Renal pelvis (tissue), 1 donor: ENCODE measurements at regions not wholly inside any gene's neighbourhood (a gene's known extent, or its start where the extent isn't known, plus 50 kb on each side); places are given as distances from the start of the nearest gene placed in this dataset.

Experiments used
- DNase-seq: peaks from one replicate; pipeline ENCODE4 v3.0.0-alpha.2; 2013

DNA sequence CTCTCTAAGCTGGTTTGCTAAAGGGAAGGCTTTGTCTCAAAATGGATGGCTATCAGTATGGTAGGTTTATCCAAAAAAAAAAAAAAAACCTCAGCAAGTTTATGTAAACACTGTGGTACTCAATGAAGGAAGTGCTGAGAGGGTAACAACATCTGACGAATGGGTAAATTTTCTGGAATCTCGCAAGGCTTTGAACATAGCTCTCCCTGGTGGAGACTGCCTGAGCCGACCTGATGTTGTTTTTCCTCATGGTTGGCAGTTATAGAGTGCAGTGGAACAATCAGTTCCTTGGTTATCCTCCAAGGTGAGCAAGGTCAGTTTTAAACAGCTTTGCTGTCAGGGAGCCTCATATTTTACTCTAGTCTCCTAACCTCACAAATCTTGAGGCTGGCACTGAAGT, 94.6 kb downstream of the ZPLD1 start:
- no peak for DNase-seq

DNA sequence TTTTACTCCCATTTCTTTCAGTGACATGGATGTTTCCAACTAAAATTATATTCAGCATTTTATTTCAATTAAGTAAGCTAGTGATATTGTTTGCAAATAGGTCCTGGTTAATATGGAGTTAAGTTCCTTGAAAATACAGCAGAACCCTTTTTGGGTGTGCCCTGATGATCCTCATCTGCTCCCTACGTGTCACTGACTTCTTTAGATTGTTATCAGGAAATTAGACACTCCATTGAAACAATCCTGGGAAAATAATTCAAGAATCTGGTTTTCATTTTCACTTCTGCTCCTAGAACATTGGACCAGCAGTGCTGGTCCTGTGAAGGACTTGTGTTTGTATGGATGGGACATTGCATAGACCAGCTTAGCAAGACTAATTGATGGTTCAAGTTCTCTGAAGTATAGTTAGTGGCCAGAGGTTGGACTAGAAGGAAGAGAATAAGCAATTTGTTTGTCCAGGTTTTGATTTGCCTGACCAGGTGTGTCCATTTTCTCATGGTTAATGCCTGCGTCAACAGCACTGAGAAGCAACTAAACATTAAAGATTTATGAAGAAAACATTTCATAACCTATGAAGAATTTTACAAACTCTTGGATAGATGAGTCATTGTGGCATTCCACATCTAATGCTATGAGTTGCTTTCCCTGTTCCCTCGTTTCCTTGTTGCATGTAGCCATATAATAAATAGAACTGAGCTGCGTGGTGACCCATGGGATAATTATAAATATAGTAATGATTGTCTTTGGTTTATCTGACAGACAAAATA, 95.8 kb downstream of the ZPLD1 start:
- no peak for DNase-seq

DNA sequence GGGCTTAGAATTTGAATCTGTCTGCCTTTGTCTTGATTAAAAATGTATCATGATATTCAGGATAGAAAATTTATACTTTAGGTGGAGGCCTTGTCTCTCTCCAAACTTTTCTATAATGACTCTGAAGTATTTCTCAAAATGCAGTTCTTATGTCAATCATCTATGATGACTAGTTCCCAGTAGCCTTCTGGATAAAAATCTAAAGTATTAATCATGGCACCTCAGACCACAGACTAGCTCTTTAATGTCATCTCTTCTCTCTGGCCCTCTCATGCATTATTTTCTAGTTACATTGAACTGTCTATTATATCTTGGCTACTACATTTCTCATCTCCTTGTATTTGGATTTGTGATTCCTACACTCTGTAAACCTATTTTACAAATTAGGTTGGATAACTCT, 96.9 kb downstream of the ZPLD1 start:
- no peak for DNase-seq

DNA sequence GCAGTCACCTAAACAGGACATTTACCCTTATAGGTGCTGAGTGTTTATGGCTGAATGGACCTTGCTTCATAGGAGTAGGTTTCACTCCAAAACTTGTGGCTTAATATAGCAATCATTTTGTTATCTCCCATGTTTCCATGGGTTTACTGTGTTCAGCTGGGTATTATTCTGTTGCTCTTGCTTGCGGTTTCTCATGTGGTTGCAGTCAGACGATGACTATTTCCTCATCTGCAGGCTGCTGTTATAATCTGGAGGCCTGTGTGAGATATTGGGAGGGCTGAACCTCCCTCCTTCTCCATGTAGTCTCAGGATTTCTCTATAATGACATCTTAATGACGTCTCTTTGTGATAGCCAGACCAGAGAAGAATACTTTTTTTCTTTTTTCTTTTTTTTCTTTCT, 98.1 kb downstream of the ZPLD1 start:
- no peak for DNase-seq

DNA sequence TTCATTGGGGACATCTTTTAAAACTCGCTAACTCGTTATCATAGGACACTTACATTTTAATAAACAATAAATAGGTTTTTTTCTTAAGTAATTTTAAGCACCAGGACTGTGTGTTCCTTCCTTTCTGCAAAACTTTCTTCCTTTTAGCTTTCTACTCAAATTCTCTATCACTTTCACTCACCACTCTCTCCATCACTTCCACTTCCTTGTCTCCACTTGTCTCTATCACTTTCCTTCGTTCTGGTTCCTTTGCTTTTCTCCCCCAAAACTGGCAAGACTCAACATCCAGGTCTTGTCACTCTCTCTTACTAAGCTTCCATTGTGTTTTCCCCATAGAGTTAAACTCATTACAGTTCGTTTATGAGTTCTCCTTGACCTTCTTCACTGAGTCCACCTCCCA, 99.0 kb downstream of the ZPLD1 start:
- no peak for DNase-seq

DNA sequence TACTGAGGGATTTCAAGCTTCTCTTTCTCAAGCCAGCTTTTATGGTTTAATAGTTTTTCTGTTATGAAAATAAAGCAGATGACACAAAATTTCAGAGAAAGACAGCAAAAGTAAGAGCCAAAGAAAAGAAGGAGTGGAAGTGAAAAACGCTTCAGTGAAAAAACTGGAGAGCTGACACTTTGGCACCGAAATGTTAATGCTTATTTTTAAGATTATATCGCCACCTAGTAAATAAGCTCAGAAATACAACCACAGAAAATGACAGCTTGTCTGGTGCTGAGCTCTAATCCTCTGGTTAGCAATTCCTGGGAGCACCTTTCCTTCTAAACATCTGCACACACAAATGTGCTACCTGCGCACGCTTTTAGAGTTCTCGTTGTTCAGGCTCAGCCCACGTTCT, 101.6 kb downstream of the ZPLD1 start:
- DNase-seq = peak; percentile 41

DNA sequence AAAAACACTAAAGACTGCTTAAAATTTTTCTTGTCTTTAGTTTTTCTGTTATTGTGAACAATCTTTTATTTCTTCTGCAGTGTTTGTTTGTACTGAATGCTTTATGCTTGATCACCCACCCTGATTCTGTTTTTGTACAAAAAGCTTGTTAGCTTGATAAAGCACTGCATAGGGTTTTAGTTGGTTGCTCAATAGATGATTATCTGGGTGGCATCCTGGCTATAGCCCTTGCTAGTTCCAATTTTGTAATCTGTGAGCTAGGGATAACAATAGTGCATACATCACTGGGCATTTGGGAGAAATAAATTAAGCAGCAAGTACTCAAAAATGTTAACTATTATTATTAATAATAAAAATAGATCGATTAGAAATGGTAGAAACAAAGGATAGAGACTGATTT, 102.3 kb downstream of the ZPLD1 start:
- no peak for DNase-seq

DNA sequence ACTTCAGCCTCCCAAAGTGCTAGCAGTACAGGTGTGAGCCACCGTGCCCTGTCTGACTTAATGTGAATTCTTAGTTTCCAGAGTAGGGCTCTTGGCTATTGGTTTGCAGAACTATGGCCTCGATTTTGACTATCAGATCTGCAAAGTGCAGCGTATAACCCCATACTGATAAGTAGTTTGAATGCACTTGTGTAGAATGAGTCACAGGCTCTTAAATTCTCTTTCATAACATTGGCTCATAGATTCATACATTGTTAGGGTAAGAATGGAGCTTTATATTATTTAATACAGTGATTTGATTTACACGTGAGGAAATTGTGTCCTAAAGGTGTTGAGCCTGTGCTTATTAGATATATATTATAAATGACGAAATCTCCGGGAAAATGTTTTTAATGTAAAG, 109.9 kb downstream of the ZPLD1 start:
- no peak for DNase-seq

DNA sequence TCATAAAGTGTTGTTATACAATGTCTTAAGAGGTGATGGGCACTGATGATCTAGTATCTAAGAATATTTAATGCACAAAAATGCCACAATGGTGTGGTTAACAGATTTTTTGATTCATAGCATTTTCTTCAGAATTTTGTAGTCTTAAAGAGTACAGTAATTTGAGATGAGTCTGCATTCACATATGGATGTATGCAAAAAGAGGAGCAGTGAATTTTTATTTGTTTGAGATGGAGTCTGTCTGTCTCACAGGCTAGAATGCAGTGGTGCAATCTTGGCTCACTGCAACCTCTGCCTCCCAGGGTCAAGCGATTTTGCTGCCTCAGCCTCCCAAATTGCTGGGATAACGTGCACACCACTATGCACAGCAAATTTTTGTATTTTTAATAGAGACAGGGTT, 110.5 kb downstream of the ZPLD1 start:
- DNase-seq = no peak

DNA sequence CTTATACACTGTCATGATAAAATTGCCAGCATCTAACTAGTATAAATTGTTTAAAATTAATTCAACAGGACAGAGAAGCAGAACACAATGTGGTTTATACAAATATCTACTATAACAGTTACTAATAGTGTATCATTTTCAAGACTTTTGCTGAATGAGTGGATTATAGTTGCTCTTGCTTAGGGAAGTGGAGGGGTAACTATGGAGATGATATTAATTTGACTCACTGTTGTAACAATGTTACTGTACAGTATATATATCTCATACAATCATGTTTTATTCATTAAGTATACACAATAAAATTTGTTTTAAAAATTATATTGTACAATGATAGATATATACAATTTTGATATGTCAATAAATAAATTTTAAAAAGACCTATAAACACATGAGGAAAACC, 119.1 kb downstream of the ZPLD1 start:
- no peak for DNase-seq

DNA sequence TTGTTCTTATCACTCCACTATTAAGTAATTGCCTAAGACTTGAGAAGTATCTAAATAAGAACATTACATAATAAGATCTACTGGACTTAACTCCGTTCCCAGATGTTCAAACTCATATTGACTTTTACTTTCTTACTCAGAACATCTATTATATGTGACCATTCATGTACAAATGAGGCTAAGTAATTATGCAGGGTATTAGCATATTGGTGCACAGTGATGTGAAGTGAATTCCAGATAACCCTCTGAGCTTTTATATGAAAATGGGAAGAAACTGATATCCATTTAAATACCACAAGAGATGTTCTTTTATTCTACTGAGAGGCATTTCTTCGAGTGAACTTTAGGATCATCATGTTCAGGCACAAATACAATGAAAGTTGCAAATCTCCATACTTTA, 135.7 kb downstream of the ZPLD1 start:
- DNase-seq = no peak

DNA sequence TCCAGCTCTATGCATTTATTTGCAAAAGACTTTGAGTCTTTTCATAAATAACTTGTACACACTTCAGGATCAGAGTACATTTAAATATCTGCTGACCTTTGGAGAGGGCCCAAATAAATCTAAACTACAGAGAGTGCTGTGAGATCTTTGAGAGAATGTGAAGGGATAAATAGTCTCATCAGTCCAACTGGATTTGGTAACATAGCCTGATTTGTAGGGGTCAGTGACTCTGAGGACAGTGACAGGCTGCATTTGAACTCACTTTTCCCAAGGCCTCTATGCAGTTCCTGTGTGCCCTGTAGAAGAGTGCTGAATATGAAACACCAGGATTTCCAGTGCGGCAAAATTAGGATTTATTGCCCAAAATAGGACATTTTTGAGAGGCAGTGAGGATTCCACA, 136.2 kb downstream of the ZPLD1 start:
- no peak for DNase-seq

DNA sequence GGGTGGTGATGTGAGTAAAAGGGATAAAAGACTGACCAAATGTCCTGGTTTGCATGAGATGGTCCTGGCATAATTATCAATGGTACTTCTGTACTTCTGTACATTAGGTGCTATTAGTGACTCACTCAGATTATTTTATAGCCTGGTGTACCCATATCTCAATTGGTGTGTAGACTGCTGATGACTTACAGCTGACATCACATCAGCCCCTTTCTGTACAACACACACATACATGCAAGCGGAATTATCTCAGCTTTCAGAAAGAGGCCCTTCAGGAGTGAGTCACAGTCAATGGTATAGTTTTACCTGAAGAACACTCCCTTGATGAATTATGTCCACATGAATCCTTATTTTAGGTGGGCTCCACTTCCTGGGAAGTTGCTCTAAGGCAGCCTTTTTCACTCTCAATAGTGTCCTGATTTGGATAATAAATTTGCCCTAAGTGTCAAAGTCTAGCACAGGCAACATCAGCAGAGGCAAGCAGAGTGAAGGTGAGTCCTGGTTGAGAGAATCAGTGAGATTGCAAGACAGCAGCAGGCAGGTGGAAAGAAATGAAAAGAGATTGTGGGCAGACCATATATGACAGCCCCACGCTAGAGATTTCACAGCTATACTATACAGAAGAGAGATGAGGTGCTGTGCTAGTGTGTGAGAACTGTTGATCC, 137.0 kb downstream of the ZPLD1 start:
- no peak for DNase-seq

DNA sequence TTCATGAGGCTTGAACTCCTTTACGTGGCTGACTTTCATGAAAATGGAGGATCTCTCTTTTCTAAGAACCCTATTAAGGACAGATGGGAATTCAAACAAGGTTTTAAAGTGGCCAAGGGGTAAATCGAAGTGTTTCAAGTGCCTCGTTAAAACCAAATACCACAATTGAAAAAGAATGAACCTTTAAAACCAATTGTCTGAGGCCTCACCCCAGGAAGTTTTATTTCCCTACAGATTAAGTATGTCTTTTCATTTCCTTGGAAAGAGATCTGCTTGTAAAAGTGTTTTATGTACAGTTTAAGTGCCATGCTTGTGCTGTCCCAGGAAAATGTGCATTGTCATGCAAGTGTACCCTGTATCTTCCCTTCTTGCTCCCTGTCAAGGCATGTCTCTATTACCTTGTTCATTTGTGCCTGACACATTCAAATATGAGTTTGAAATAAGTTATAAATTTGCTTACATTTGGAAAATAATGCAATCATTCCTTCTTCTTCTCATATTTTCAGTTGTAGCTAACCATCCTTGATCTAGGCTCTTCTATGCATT, 138.7 kb downstream of the ZPLD1 start:
- DNase-seq = no peak

DNA sequence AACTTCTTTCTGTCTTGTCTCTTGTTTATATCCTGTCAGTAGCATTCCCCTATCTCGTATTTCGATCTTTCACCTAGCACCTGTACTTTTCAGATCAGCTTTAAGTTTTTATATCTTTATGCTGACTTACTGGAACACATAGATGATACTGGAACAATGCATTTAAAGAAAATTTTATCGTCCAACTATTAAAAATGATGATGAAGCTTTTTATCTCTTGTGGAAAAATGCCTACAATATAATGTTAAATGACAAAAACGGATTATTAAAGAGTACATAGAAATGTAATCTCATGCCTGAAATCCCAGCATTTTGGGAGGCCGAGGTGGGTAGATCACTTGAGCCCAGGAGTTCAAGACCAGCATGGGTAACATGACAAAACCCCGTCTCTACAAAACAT, 139.5 kb downstream of the ZPLD1 start:
- no peak for DNase-seq

DNA sequence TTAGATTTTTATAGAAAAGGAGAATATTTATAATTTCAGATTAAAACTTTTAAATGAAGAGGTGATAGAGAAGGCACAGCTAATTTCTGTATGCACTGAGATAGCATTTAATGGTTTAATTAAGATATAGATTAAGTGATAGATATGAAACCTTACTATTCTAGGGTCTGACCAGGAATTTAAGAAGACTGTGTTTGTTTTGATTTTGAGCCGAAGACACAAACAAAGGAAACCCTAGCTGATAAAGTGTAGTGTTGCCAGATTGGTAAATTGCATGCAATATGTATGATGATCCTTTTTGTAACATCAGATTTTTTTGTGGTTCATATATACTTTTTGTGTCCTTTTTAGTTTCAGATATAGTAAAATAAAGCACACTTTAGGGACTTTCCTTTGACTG, 141.8 kb downstream of the ZPLD1 start:
- DNase-seq = no peak

DNA sequence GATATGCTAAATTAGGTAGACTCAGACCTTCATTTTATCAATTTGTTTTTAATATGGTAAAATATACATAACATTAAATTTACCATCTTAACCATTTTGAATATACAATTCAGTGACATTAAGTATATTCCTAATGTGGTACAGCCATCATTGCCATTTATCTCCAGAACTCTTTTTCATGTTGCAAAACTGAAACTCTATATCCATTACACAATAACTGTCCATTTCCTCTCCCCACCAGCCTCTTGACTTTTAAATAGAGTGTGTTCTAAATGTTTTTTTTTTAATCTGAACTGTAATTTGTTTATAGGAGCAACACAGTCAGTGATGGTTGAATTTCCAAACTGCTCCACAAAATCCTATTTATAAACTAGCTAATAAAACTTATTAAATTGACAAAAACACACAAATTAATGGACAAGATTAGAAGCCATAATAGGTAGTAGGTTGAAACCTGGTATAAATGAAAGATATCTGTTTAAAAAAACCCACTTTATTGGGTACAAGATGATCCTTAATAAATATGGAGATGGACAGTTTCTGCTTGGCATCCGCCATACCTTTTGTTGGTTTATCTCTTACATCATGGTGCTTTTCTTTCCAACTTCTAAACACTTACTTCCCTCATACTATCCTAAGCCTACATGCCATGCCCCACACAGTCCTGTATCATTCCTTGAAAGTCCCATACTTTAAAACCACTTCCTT, 142.4 kb downstream of the ZPLD1 start:
- no peak for DNase-seq

DNA sequence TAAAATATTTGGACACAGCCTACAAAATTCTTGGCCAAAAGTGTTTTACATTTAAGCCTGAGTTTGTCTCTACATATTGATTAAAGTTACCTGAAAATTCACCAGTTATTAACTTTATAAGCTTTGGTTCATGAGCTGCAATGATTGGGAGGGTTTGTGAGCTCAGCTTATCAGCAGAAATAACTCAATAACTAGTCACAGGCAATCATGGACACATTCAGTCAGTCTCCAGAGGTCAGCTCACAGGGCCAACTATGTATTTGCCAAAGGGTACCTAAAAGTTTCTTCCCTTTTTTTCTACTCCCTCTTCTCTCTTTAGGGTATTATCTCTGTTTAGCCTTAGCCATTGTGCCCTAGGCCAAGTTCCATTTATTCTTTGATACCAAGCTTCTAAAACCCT, 145.9 kb downstream of the ZPLD1 start:
- DNase-seq = no peak

DNA sequence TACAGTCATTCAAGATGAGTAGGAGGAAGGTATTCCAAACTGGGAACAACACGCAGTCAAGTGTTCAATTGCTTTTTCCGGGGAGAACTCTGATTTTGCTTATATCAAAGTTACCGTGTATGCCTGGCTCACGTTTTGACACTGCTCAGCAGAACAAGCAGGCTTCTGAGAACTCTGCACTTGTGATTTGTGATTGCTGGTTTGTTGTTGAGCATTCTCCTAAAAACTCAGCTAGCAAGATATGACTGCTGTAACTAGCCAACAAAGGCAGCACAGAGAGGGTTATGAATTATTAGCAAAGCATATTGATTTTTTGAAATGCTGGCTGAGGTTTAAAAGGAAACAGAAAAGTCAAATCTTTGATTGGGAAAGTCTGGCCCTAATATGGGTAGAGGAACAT, 151.7 kb downstream of the ZPLD1 start:
- no peak for DNase-seq

DNA sequence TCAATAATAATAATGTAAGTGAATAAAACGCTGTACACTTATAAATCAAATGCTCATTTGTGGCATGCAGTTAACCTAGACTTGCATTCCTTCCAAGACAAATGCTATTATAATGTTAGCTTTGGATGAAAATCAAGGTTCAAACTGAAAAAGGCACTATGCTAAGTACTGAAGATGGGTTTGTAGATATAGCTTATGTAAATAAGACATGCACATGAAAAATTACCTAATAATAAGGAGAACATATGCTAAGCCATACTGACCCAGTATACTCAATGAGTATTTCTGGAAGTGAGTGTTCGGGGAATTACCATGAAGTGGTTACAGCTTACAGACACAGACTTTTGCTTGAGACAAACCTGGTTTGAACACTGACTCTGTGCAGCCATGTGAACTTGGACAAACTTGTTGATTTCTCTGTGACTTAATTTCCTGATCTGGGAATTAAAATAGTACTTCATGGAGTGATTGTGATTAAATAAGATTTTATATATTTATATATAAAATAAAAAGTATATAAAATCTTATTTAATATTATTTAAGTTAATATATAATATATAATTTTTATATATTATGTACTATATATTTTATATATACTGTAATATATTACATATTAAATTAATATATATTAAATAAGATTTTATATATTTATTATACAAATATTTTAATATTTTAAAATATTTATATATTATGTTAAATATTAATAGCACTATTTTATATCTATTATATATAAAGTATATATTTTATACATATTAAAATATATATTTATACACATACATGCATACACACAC, 159.2 kb downstream of the ZPLD1 start:
- no peak for DNase-seq

DNA sequence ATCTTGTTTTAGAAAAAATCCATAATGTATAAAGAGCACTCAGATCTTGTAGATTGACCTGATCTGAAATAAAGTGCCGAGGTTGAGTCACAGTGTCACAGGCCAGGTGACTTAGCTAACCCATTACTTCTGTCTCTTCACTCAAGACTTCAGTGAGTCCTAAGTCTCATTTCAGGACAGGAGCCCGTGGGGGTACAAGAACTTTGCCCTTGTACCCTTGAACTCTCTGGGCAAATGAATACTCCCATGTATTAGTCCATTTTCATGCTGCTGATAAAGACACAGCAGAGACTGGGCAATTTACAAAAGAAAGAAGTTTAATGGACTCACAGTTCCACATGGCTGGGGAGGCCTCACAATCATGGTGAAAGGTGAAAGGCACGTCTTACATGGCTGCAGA, 160.2 kb downstream of the ZPLD1 start:
- DNase-seq = no peak
